NCI-H1417 (cell line): ENCODE measurements at regions not wholly inside any gene's neighbourhood (a gene's known extent, or its start where the extent isn't known, plus 50 kb on each side); places are given as distances from the start of the nearest gene placed in this dataset.

Experiments used
- DNase-seq, 3 experiments: peaks; one replicate each; lab custom pipeline; 2025; lab: John Stamatoyannopoulos, UW

GRCh38 chr21:38957575-38958322, 152.0 kb downstream of the ETS2 start:
- DNase-seq, result peak; percentile 57 to 78 (median 70)

- peak; percentile 91 to 99 (median 93) for DNase-seq
Observed at GRCh38 chr21:38956856-38957571, 151.3 kb downstream of the ETS2 start.

DNA sequence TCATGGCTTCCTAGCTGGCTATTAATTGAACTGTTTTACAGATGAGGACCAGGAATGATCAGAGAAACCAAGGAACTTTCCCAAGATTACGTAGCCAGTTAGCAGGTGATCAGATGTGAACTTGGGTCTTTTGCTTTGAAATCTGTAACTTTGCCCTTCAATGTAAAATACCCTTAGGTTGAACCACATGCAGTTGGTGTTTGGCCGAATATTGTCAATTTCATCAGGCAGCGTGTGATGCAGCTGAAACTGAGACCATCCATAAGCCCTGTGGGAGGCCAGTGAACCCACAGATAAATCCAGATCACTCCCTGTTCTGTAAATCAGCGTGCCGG, 150.8 kb downstream of the ETS2 start:
- DNase-seq, result no peak

GRCh38 chr21:38956007-38956406, 150.3 kb downstream of the ETS2 start:
- DNase-seq, result peak in 2 of 3 experiments; percentile 81 to 88

- no peak for DNase-seq
Observed at GRCh38 chr21:38955495-38955894, 149.8 kb downstream of the ETS2 start.

DNA sequence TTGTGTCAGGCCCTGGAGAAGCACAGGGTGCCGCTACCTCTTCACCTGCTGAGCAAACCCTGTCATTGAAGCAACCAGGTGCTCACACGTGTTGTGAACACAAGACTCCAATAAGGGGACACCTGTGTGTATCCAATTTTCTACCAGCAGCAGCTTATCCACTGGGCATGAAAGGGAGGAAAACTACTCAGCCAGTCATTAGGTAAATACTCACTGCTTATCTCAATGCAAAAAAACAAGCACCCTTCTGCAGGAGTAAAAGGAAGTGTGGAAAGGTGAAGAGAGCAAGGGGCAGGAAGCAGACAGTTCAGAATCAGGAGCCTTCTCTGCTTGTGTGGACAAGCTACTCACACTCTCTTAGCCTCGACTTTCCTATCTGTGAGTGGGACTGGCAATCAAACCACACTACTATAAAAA, 148.9 kb downstream of the ETS2 start:
- peak; percentile 47 to 95 (median 84) for DNase-seq

- no peak for DNase-seq
Observed at GRCh38 chr21:38953516-38953915, 147.8 kb downstream of the ETS2 start.

DNA sequence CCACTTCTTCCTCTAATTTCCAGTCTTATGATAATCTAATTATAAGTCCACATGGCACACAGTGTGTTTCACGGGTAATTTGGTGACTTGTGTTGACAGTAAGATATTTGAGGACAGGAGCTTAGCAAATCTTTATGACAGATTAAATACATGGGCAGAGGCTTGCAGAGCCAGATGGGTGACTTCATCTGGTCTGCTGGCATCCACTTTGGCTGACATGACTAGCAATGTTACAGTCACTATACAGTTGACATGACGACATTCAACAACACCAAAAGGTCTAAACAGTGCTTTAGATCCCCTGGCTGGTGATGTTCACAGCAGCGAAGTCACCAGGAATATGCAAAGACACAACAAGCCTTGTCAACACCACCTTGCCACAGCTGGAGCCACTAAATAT, 147.2 kb downstream of the ETS2 start:
- DNase-seq, result no peak

- DNase-seq, result no peak
Observed at GRCh38 chr21:38951095-38951730, 145.5 kb downstream of the ETS2 start.

DNA sequence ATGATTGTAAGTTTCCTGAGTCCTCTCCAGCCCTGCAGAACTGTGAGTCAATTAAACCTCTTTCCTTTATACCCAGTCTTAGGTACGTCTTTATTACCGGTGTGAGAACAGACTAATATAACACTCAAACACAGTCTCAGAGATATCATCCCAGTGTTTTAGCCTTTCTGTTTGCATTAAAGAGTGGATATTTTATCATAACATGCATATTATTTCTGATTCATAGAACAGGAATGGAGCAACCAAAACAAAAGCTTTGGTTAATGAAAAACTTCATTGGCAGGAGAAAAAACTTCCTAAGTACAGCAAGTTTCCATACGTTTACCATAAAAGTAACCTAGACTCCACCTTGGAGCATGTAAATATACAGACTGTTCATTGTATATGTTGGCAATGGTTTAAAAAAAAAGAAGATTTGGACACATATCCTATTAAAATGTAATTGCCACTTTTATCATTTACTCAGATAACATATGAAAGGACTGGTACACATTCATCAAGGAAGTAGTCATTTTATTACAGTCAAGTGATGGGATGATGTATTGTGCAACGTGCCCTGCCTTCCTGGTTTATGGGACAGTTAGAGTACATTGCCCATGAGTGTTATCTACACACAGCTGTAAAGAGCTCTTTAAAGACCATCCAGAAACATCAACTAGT, 144.8 kb downstream of the ETS2 start:
- DNase-seq, result peak in 1 of 3 experiments; percentile 40

GRCh38 chr21:38949070-38949380, 143.3 kb downstream of the ETS2 start:
- no peak for DNase-seq

DNA sequence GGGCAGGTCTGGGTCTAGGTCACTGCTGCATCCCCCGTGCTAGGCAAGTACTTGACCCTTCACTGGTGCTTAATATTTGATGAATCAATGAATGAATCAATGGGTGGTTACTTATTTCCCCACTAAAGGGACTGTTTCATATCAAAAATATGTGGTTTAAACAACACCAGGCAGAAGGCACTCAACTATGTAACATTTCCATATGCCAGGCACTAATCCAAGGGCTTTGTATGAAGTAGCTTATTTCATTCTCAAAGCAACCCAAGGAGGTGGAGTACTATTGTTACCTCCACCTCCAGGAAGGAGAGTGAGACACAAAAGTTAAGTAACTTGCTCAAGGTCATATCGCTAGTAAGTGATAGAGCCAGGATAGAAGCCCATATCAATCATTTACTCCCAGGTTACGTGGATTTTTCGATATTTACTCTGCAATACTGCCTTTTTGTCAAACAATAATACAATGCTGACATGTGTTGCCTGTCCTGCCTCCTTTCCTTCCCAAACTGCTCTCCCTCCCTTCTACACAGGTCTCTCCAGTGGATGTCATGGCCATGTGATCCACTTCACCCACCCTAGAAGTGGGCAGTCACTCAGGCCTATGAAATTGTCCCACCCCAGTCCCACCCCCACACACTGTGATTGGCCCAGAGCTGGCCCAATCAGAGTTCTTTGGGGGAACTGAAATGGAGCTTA, 142.8 kb downstream of the ETS2 start:
- DNase-seq, result no peak

GRCh38 chr21:38945545-38946245, 140.0 kb downstream of the ETS2 start:
- peak; percentile 33 to 90 (median 61) for DNase-seq

GRCh38 chr21:38944903-38945302, 139.2 kb downstream of the ETS2 start:
- no peak for DNase-seq

- no peak for DNase-seq
Observed at GRCh38 chr21:38944402-38944801, 138.7 kb downstream of the ETS2 start.

DNA sequence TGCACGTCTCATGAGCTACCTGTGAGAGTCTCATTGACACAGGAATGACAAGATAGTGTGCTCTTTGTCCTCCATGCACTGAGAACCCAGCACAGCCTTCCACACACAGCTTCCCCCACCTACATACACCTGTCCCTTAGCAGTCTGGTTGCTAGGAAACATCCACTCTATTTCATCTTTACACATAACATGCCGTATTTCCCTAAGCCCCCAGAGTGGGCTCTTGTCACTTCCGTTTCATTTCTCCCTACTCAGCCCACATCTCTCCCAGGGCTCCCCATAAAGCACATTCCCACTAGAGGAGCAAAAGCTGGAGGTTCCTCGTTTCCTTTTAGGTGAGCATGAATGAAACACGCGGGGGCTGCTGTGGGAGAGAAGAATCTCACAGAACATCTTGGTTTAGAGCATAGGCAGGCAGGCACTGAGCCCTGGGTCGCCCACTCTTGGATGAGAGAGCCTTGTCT, 137.1 kb downstream of the ETS2 start:
- DNase-seq, result peak; percentile 45 to 69 (median 63)

- no peak for DNase-seq
Observed at GRCh38 chr21:38938769-38939168, 133.0 kb downstream of the ETS2 start.

GRCh38 chr21:38938343-38938742, 132.6 kb downstream of the ETS2 start:
- peak; percentile 63 to 92 (median 79) for DNase-seq

- DNase-seq, result peak in 2 of 3 experiments; percentile 40 to 52
Observed at GRCh38 chr21:38937844-38938243, 132.1 kb downstream of the ETS2 start.

DNA sequence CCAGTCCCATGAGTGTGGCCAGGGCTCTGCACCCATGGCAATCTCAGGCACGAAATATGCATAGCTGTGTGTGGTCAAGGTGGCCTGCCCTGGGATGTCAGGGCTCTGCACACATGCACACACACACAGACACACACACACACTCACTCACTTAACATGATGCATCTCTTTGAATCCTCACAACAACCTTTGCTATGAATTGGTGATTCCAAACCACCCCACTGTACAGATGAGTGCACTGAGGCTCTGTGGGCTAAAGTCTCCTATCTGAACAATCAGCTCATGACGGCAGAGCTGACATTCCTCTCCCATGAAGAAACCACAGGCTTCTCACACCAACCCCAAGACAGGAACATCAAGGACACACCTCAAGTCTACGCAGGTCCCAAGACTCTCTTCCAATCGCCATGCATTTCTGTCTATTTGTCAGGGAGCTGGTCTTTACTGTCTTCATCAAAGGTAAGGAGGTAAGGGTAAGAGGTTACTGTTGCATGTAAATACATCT, 131.6 kb downstream of the ETS2 start:
- no peak for DNase-seq

GRCh38 chr21:38936240-38936639, 130.5 kb downstream of the ETS2 start:
- no peak for DNase-seq
